ENCODE measurements at regions not wholly inside any gene's neighbourhood (a gene's known extent, or its start where the extent isn't known, plus 50 kb on each side); places are given as distances from the start of the nearest gene placed in this dataset.

DNA sequence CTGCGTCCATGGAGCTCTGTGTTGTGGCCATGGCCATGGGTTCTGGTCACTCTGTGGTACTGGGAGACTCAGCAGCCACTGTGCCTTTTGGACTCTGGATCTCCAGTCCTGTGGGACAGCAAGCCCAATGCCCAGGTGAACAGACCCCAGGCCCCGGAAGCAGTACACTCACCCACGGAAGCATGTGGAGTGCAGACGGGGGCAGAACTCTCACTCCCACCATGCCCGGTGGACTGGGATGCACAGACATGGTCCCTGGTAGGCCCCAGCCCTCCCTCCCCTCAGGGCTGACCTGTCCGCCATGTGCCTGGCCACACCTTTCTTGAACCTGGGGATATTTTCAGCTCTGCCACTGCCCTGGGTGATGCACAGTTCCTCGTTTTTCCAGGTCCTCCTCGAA lies 163.3 kb downstream of the URI1 start:
- FAIRE-seq (no peak), DNase-seq (no peak)
- Histone ChIP-seq H3K27me3 (ENCODE audit: control insufficient read depth in 3 of 3, insufficient read depth in 3 of 3, low read length in 3 of 3) (no peaks in the 10 kb centered on the region), H3K4me1 (ENCODE audit: control insufficient read depth in 3 of 3, insufficient read depth in 2 of 3, low read depth in 1 of 3, low read length in 2 of 3) (no peaks in the 10 kb centered on the region), H3K9me3 (ENCODE audit: control insufficient read depth in 2 of 2, insufficient read depth in 1 of 2, low read depth in 1 of 2, low read length in 1 of 2) (no peaks in the 10 kb centered on the region), H3K27ac (ENCODE audit: low read depth in 1 of 3, low read length in 2 of 3) (no peak overlapping the region), H3K4me3 (ENCODE audit: low read depth in 1 of 3, low read length in 3 of 3) (no peak overlapping the region), H3K36me3 (ENCODE audit: control insufficient read depth in 3 of 3, insufficient read depth in 2 of 3, low read depth in 1 of 3, low read length in 3 of 3) (no peaks in the 10 kb centered on the region)
- 81 to 92% (median 90%) methylated on average over 8 of the region's 8 CpGs for WGBS, 3 donors

DNA sequence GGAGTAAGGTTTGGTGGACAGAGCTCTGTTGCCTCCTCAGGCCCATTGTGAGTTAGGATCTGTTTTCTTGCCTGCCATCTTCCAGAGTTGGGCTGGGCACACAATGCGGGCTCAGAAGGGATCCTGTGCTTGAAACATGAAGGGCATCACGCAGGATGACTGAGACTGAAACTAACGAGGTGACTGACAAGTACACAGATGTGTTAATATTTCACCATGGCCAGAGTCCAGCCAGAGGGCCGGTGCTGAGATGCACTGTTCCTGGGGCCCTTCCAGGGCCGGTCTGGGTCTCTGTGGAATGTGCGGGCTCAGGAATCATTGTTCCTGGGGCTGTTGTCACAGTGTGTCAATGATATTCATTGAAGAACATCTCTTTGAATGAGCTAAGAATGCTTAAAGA lies 163.7 kb downstream of the URI1 start:
- Histone ChIP-seq H3K27me3 (ENCODE audit: control insufficient read depth in 3 of 3, insufficient read depth in 3 of 3, low read length in 3 of 3) (no peaks in the 10 kb centered on the region), H3K4me1 (ENCODE audit: control insufficient read depth in 3 of 3, insufficient read depth in 2 of 3, low read depth in 1 of 3, low read length in 2 of 3) (no peaks in the 10 kb centered on the region), H3K4me3 (ENCODE audit: low read depth in 1 of 3, low read length in 3 of 3) (no peak overlapping the region), H3K9me3 (ENCODE audit: control insufficient read depth in 2 of 2, insufficient read depth in 1 of 2, low read depth in 1 of 2, low read length in 1 of 2) (no peaks in the 10 kb centered on the region), H3K36me3 (ENCODE audit: control insufficient read depth in 3 of 3, insufficient read depth in 2 of 3, low read depth in 1 of 3, low read length in 3 of 3) (no peaks in the 10 kb centered on the region), H3K27ac (ENCODE audit: low read depth in 1 of 3, low read length in 2 of 3) (no peak overlapping the region)
- DNase-seq (peak in 1 of 2 donors; percentile 64), FAIRE-seq (no peak)
- 21 to 67% (median 43%) methylated on average over 6 of the region's 6 CpGs for WGBS, 3 donors

DNA sequence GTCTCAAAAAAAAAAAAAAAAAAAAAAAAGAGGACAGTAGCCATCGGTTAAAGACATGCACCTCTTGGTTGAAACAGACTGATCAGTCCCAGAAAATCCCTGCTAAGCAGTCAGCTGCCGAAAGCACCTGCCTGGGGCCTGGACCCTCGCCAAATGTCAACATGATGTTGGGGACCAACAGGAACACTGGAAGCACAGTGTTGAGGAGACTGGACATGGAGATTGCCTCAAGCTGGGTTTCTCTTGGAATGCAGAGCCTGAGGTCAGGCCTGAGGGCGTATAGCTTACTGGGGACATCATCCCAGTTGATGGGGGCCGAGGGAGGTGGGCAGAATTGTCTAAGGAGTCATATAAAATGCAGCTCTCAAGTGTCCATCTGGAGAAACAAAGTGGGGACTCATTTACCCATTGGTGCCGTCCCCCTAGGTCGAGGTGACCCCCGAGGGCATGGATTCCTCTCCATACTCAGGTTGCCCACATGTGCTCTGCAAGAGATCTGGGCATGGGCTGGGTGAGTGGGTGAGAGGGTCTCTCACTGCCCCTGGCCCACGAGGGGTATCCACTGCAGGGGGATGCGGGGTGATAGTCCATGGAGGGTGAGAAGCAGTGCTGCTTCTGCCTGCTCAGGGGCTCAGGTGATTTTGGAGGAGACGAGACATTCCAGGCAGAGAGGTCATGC lies 164.5 kb downstream of the URI1 start:
- no peaks in the 10 kb centered on the region for H3K36me3 ChIP-seq (ENCODE audit: control insufficient read depth in 3 of 3, insufficient read depth in 2 of 3, low read depth in 1 of 3, low read length in 3 of 3)
- no peaks in the 10 kb centered on the region for H3K27me3 ChIP-seq (ENCODE audit: control insufficient read depth in 3 of 3, insufficient read depth in 3 of 3, low read length in 3 of 3)
- FAIRE-seq: no peak
- no peak for DNase-seq
- H3K9me3 ChIP-seq (ENCODE audit: control insufficient read depth in 2 of 2, insufficient read depth in 1 of 2, low read depth in 1 of 2, low read length in 1 of 2): no peaks in the 10 kb centered on the region
- 73 to 81% (median 76%) methylated on average over 11 of the region's 11 CpGs for WGBS, 3 donors
- no peak overlapping the region for H3K4me3 ChIP-seq (ENCODE audit: low read depth in 1 of 3, low read length in 3 of 3)
- H3K27ac ChIP-seq (ENCODE audit: low read depth in 1 of 3, low read length in 2 of 3): no peak overlapping the region
- H3K4me1 ChIP-seq (ENCODE audit: control insufficient read depth in 3 of 3, insufficient read depth in 2 of 3, low read depth in 1 of 3, low read length in 2 of 3): no peaks in the 10 kb centered on the region

DNA sequence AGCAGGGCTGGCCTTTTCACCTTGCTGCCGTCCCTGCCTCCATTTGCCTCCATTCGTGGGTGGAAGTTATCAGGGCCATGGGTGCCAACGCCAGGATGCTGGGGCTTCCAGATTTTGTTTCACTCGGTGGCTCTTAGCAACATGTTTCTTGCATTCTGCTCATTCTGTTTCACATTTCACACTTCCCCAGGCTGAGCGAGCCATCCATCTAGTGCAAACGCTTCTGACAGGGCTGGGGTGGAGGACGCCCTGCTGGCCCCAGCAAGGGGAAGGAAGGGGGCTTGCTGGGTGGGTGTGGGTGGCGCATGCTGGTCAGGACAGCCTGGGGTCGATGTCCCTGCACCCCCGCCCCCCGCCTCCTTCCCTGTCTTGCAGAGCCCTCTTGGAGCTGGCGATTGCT lies 165.2 kb downstream of the URI1 start:
- Histone ChIP-seq H3K36me3 (ENCODE audit: control insufficient read depth in 3 of 3, insufficient read depth in 2 of 3, low read depth in 1 of 3, low read length in 3 of 3) (no peaks in the 10 kb centered on the region), H3K4me3 (ENCODE audit: low read depth in 1 of 3, low read length in 3 of 3) (no peak overlapping the region), H3K27ac (ENCODE audit: low read depth in 1 of 3, low read length in 2 of 3) (no peak overlapping the region), H3K4me1 (ENCODE audit: control insufficient read depth in 3 of 3, insufficient read depth in 2 of 3, low read depth in 1 of 3, low read length in 2 of 3) (no peaks in the 10 kb centered on the region), H3K9me3 (ENCODE audit: control insufficient read depth in 2 of 2, insufficient read depth in 1 of 2, low read depth in 1 of 2, low read length in 1 of 2) (no peaks in the 10 kb centered on the region), H3K27me3 (ENCODE audit: control insufficient read depth in 3 of 3, insufficient read depth in 3 of 3, low read length in 3 of 3) (no peaks in the 10 kb centered on the region)
- 47 to 66% (median 63%) methylated on average over 9 to 12 of the region's 12 CpGs for WGBS, 3 donors
- FAIRE-seq (no peak), DNase-seq (no peak)

DNA sequence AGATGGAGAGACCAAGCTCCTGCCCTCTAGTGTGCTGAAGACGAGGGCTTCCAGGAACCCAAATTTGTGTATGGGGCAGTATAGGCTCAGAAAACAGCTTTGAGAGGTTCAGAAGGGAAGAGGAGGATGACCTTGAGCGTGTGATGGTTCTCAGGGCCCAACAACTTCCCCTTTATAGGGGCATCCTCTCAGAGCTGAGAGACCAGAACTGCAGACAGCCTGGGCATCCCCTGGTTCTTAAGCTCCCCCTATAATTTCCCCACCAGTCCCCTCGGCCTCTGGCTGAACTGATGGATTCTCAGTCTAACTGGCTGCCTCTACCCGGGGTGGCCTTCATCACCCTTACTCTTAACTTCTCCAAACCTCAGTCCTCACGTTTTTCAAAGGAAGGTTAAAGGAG lies 167.5 kb downstream of the URI1 start:
- Histone ChIP-seq H3K9me3 (ENCODE audit: control insufficient read depth in 2 of 2, insufficient read depth in 1 of 2, low read depth in 1 of 2, low read length in 1 of 2) (no peaks in the 10 kb centered on the region), H3K4me1 (ENCODE audit: control insufficient read depth in 3 of 3, insufficient read depth in 2 of 3, low read depth in 1 of 3, low read length in 2 of 3) (no peaks in the 10 kb centered on the region), H3K4me3 (ENCODE audit: low read depth in 1 of 3, low read length in 3 of 3) (no peak overlapping the region), H3K36me3 (ENCODE audit: control insufficient read depth in 3 of 3, insufficient read depth in 2 of 3, low read depth in 1 of 3, low read length in 3 of 3) (no peaks in the 10 kb centered on the region), H3K27me3 (ENCODE audit: control insufficient read depth in 3 of 3, insufficient read depth in 3 of 3, low read length in 3 of 3) (no peaks in the 10 kb centered on the region), H3K27ac (ENCODE audit: low read depth in 1 of 3, low read length in 2 of 3) (no peak overlapping the region)
- DNase-seq (no peak), FAIRE-seq (no peak)
- 65 to 76% (median 66%) methylated on average over 5 of the region's 5 CpGs for WGBS, 3 donors

DNA sequence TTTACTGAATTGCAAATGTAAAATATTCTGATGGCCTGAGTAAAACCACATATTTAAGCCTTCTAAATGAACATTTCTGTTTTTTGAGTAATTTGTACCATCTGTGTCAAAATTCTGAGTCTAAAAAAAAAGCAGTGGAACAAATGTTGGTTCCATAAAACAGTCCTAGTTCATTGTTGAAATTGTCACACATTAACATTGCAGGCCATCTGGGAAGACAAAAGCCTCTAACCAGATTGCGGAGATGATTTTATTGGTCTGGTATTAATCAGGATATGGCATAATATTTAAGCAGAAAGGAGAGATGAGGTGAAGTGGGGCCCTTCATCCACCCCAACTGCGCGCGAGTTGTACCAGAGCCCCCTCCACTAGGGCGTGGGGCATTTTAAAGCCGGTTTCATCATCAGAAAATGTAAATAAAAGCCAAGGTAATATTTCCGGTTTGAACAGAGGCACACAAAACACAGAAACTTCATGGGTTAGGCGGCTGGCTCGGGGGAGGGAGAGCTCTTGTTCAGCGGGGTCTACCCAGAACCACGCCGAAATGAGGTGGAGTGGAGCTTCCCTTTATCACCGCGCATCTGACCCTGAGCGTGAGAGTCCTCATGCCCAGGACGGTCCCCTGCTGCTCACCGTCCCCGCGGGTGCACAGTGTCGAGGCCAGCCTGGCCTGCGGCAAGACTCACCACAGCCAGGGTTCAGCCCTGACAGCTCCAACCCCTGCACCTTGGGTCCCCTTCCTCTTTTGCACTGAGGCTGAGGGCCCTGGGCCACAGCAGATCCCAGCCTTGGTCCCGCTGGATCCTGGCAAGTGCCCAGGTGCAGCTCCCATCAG lies 169.2 kb downstream of the URI1 start:
- DNase-seq: peak in 1 of 2 donors; percentile 28
- WGBS, 3 donors: 70 to 80% (median 72%) methylated on average over 22 of the region's 22 CpGs

DNA sequence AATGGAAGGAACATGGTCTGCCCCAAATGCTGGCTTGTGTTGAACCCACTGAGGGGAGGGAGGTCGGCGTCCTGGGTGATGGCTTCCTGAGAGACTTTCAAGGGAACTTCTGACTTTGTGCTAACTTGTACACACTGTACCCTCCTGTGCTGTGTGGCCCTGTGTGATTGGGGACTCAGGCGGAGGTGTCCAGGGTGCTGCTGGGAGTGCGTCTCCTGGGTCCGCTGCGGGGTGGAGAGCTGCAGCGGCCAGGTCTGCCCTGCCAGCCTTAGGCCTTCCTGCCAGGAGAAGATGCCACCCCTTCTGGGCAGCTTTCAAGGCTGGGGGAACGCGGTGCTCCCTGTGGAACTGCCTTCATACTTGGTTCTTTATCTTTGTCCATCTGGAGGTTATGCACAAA lies 170.1 kb downstream of the URI1 start:
- H3K36me3 ChIP-seq (ENCODE audit: control insufficient read depth in 3 of 3, insufficient read depth in 2 of 3, low read depth in 1 of 3, low read length in 3 of 3): no peaks in the 10 kb centered on the region
- H3K27me3 ChIP-seq (ENCODE audit: control insufficient read depth in 3 of 3, insufficient read depth in 3 of 3, low read length in 3 of 3): no peaks in the 10 kb centered on the region
- H3K4me3 ChIP-seq (ENCODE audit: low read depth in 1 of 3, low read length in 3 of 3): no peak overlapping the region
- no peaks in the 10 kb centered on the region for H3K4me1 ChIP-seq (ENCODE audit: control insufficient read depth in 3 of 3, insufficient read depth in 2 of 3, low read depth in 1 of 3, low read length in 2 of 3)
- H3K9me3 ChIP-seq (ENCODE audit: control insufficient read depth in 2 of 2, insufficient read depth in 1 of 2, low read depth in 1 of 2, low read length in 1 of 2): no peaks in the 10 kb centered on the region
- no peak for FAIRE-seq
- no peak overlapping the region for H3K27ac ChIP-seq (ENCODE audit: low read depth in 1 of 3, low read length in 2 of 3)
- no peak for DNase-seq
- WGBS, 3 donors: 87 to 94% (median 90%) methylated on average over 9 of the region's 9 CpGs

More for the DNA sequence above, 169.2 kb downstream of the URI1 start:
- no peak overlapping the region for H3K4me3 ChIP-seq (ENCODE audit: low read depth in 1 of 3, low read length in 3 of 3)
- H3K9me3 ChIP-seq (ENCODE audit: control insufficient read depth in 2 of 2, insufficient read depth in 1 of 2, low read depth in 1 of 2, low read length in 1 of 2): no peaks in the 10 kb centered on the region
- no peaks in the 10 kb centered on the region for H3K36me3 ChIP-seq (ENCODE audit: control insufficient read depth in 3 of 3, insufficient read depth in 2 of 3, low read depth in 1 of 3, low read length in 3 of 3)
- no peak for FAIRE-seq
- no peak overlapping the region for H3K27ac ChIP-seq (ENCODE audit: low read depth in 1 of 3, low read length in 2 of 3)
- no peaks in the 10 kb centered on the region for H3K4me1 ChIP-seq (ENCODE audit: control insufficient read depth in 3 of 3, insufficient read depth in 2 of 3, low read depth in 1 of 3, low read length in 2 of 3)
- H3K27me3 ChIP-seq (ENCODE audit: control insufficient read depth in 3 of 3, insufficient read depth in 3 of 3, low read length in 3 of 3): no peaks in the 10 kb centered on the region

DNA sequence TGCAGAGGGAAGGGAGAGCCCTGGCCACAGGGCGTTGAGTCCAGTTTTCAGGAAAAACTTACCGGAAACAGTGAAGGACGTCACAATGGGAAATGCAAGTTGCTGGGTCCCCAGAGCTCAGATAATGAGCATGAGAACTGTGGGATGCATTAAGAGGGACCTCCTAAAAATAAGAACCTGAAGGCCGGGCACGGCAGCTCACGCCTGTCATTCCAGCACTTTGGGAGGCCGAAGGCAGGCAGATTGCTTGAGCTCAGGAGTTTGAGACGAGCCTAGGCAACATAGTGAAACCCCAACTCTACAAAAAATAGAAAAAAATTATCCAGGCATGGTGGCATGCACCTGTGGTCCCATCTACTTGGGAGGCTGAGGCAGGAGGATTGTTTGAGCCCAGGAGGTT lies 170.6 kb downstream of the URI1 start:
- Histone ChIP-seq H3K27me3 (ENCODE audit: control insufficient read depth in 3 of 3, insufficient read depth in 3 of 3, low read length in 3 of 3) (no peaks in the 10 kb centered on the region), H3K4me3 (ENCODE audit: low read depth in 1 of 3, low read length in 3 of 3) (no peak overlapping the region)
- no peak for DNase-seq

More for the DNA sequence above, 170.6 kb downstream of the URI1 start:
- H3K9me3 ChIP-seq (ENCODE audit: control insufficient read depth in 2 of 2, insufficient read depth in 1 of 2, low read depth in 1 of 2, low read length in 1 of 2): no peaks in the 10 kb centered on the region
- no peaks in the 10 kb centered on the region for H3K4me1 ChIP-seq (ENCODE audit: control insufficient read depth in 3 of 3, insufficient read depth in 2 of 3, low read depth in 1 of 3, low read length in 2 of 3)
- FAIRE-seq: no peak
- no peak overlapping the region for H3K27ac ChIP-seq (ENCODE audit: low read depth in 1 of 3, low read length in 2 of 3)
- WGBS, 3 donors: 87 to 91% (median 89%) methylated on average over 8 of the region's 8 CpGs
- no peaks in the 10 kb centered on the region for H3K36me3 ChIP-seq (ENCODE audit: control insufficient read depth in 3 of 3, insufficient read depth in 2 of 3, low read depth in 1 of 3, low read length in 3 of 3)

Data from small intestine (tissue), 7 donors.